GM23338 (cell line): ENCODE measurements at regions not wholly inside any gene's neighbourhood (a gene's known extent, or its start where the extent isn't known, plus 50 kb on each side); places are given as distances from the start of the nearest gene placed in this dataset.

Source experiments
- CTCF ChIP-seq, 2 experiments: fragments of 200-600 bp in 1 of 2; sonication (generic) in 1 of 2; conservative IDR thresholded peaks; 2 replicates each; pipeline versions ENCODE4 v1.5.1 to v1.6.1; 2016 to 2017; ENCODE audit warnings: antibody characterized with exemption in 2 of 2, low read depth in 2 of 2, mild to moderate bottlenecking in 2 of 2, moderate library complexity in 1 of 2
- ZNF331 ChIP-seq: fragments of 250-450 bp; sonication (Bioruptor Pico); IDR thresholded peaks from 2 replicates; pipeline ENCODE4 v1.5.0; 2020; ENCODE audit warnings: low read depth, mild to moderate bottlenecking, moderate library complexity

- TF ChIP-seq CTCF (conservative IDR thresholded peaks at IDR 0.05; ENCODE audit: low read depth in 2 of 2): no peak
- no peak for TF ChIP-seq ZNF331 (CRISPR knock-in tag)
Measured at GRCh38 chr6:166834049-166834448, 122.3 kb downstream of the RNASET2 start.
